NCI-H128 (cell line): ENCODE measurements at regions not wholly inside any gene's neighbourhood (a gene's known extent, or its start where the extent isn't known, plus 50 kb on each side); places are given as distances from the start of the nearest gene placed in this dataset.
"Not testable (repeated sequence)": the region's sequence is repeated elsewhere in the genome, so short reads cannot be mapped to it uniquely, and the experiment has no call there.

Experiments
- DNase-seq: peaks from one replicate; lab custom pipeline; 2025; ENCODE audit not compliant: unreplicated experiment; lab: John Stamatoyannopoulos, UW

- DNase-seq = not testable (repeated sequence)
Measured at GRCh38 chr16:88145824-88146405, 194.7 kb downstream of the BANP start.

GRCh38 chr16:88148078-88148477 lies 196.8 kb downstream of the BANP start:
- not testable (repeated sequence) for DNase-seq

GRCh38 chr16:88148682-88149081 lies 197.4 kb downstream of the BANP start:
- DNase-seq = not testable (repeated sequence)

GRCh38 chr16:88149158-88149603 lies 197.9 kb downstream of the BANP start:
- not testable (repeated sequence) for DNase-seq

GRCh38 chr16:88149663-88150062 lies 198.4 kb downstream of the BANP start:
- DNase-seq = not testable (repeated sequence)

GRCh38 chr16:88150456-88151128 lies 199.4 kb downstream of the BANP start:
- DNase-seq = not testable (repeated sequence)

- not testable (repeated sequence) for DNase-seq
Measured at GRCh38 chr16:88151129-88151499, 199.9 kb downstream of the BANP start.

GRCh38 chr16:88151859-88152843 lies 200.9 kb downstream of the BANP start:
- DNase-seq = not testable (repeated sequence)

GRCh38 chr16:88152879-88153278 lies 201.6 kb downstream of the BANP start:
- not testable (repeated sequence) for DNase-seq

GRCh38 chr16:88153516-88153915 lies 202.3 kb downstream of the BANP start:
- not testable (repeated sequence) for DNase-seq

GRCh38 chr16:88154886-88155285 lies 203.7 kb downstream of the BANP start:
- DNase-seq = not testable (repeated sequence)

- DNase-seq = not testable (repeated sequence)
Measured at GRCh38 chr16:88155681-88156080, 204.4 kb downstream of the BANP start.

- DNase-seq = not testable (repeated sequence)
Measured at GRCh38 chr16:88156640-88157283, 205.5 kb downstream of the BANP start.

GRCh38 chr16:88157686-88158085 lies 206.5 kb downstream of the BANP start:
- not testable (repeated sequence) for DNase-seq

- DNase-seq = not testable (repeated sequence)
Measured at GRCh38 chr16:88158256-88159045, 207.2 kb downstream of the BANP start.

GRCh38 chr16:88159046-88159896 lies 208.0 kb downstream of the BANP start:
- not testable (repeated sequence) for DNase-seq

GRCh38 chr16:88159897-88160335 lies 208.7 kb downstream of the BANP start:
- DNase-seq = not testable (repeated sequence)

GRCh38 chr16:88161191-88161590 lies 210.0 kb downstream of the BANP start:
- not testable (repeated sequence) for DNase-seq
